ENCODE measurements at regions not wholly inside any gene's neighbourhood (a gene's known extent, or its start where the extent isn't known, plus 50 kb on each side); places are given as distances from the start of the nearest gene placed in this dataset.
"Not testable (repeated sequence)": the region's sequence is repeated elsewhere in the genome, so short reads cannot be mapped to it uniquely, and the experiment has no call there.

DNA sequence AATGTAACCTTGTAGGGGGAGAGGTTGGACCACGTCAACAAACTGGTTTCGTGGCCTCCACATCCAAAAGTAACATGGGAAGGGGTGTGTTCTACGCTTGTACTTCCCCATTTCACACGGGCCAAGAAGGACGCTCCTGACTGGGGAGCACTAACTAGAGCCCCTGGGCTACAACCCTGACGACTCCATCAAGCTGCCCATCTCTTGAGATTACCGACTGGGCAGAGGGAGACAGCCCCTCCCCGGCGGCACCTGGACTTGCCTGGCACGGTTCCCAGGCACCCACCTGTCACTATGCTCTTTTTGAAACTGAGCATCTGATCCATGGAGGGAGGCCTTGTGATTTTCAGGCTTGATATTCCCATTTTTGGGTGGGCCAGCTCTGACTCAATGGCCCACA lies 68.5 kb downstream of the SHANK2 start:
- no peak overlapping the region for H3K27ac ChIP-seq

DNA sequence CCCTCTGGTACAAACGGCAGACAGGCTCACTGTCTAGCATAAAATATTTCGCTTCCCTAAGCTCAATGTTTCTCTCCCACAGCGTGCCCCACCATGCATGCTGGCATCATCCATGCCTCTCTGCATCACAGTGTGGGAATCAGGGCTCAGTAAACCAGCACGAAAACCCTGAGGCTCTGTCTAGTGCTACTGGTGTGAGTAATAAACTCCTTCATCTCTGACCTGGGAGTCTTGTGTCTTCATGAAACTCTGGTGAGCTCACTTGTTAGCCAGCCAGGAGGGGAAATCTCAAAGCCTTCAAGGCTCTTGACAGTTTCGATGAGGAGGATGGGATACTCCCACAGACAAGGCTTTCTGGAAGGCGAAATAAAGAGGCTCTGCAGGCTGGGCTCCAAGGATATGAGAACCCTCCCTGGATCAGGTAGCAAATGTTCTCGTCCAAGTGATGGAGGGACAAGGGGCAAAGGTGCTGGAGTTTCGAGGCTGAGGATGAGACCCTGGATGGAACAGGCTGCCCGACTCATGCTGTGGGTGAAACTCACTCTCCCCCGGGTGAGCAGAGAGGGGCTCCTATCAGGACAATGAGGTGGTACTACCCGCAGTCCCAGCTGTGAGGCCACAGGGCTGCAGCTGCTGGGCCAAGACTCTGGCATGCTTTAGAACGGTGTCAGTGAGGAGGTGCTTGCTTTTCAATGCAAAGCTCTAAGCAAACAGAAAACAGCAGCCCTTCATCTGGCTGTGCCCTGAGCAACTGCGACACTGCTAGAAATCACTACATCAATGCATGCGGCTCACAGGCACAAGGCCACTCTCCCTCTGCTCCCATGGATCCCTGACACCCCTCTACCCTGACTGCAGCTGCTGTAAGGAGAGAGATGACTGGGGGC lies 69.3 kb downstream of the SHANK2 start:
- no peak overlapping the region for H3K27ac ChIP-seq

More for the DNA sequence above, 68.5 kb downstream of the SHANK2 start:
- H3K4me3 ChIP-seq, result no peak overlapping the region

DNA sequence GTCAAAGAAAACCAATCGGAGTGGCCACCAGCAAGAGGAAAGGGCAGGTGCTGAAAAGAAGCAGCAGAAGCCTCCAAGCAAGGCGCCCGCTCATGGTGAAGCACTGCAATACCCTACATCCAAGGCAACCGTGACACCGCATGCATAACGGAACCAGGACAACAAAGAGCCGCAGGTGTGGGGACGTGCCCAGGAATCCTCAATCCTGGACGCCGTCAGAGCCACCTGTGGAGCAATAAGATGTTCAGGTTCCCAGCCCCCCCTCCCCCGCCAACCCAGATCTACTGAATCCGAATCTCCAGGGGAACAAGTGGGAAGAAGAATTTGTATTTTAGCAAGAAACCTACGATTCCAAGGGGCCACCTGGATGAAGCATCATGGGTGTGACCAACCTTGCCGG lies 70.8 kb downstream of the SHANK2 start:
- Histone ChIP-seq H3K27ac (no peak overlapping the region), H3K4me3 (no peak overlapping the region)

More for the DNA sequence above, 69.3 kb downstream of the SHANK2 start:
- no peak overlapping the region for H3K4me3 ChIP-seq

DNA sequence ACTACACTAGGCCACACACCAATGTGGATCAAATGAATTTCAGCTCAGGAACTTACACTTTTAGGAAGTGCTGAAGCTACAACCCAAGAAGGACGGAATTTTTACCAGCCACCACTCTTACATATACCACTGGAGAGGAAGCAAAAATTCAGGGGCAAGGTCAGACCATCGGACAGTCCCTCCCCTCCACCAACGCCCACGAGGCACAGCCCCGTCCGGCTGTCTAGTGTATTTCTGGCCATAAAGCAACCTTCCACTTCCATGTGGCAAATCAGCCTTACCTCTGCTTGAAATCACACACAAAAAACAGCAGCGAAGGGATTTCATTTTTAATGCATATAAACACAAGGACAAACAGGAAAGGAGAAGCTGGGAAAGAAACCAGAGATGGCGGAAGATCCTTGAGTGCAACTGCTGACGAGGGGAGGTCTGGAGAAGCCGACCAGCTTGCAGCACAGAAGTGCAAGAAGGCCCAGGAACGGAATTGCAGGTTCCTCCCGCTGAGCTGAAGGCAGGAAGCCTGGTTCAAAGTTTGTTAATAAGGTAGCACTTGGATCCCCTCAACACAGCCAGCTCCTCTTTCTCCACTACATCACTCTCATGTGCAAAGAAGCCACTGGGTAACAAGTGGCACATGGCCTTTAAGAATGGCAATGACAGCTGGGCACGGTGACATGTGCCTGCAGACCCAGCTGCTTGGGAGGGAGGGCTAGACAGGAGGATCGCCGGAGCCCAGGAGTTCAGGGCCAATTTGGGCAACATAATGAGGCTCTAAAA lies 71.5 kb downstream of the SHANK2 start:
- Histone ChIP-seq H3K27ac (no peak overlapping the region), H3K4me3 (no peak overlapping the region)

DNA sequence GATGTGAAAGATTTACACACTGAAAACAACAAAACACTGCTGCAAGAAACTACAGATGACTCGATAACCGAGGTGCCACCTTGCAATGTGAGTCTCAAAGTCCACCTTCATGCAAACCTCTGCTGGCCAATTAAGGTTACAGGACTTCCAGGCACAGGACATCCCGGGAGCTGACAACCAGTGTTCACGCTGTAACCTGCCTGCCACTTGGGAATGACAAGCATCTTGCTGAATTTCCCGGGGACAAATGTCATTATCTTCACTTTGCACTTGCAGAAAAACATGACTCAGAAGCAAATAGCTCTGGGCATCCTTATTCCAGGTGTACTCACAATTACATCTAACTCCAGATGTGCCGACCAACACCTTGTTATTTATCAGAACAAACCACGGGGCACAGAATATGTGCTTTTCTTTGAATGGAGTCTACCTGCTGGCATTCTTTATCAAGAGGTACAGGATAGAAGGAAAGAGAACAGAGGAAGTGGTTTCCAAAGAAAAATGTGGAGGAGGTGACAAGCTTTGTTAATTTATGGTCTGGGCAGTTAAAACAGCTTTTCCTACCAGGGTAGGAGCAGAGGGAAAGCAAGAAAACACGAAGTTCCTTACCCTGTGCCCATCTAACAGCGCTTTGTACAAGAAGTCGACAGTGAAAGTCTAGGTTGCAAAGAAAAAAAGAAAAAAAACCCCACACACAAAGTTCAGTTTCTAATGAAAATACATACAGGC lies 72.3 kb downstream of the SHANK2 start:
- H3K4me3 ChIP-seq, result no peak overlapping the region
- H3K27ac ChIP-seq, result no peak overlapping the region

DNA sequence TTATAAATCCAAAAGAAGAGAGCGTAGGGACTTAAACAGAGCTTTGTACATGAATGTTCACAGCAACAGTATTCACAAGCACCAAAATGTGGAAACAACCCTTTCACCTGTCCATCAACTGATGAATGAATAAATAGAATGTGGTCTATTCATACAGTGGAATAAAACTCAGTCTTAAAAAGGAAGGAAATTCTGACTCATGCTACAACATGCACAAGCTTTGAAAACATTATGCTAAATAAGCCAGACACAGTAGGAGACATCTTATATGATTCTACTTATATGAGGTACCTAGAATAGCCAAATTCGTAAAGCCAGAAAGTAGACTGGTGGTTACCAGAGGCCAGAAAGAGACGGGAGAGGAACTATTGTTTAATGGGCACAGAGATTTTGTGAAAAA lies 74.3 kb downstream of the SHANK2 start:
- no peak overlapping the region for H3K27ac ChIP-seq
- no peak overlapping the region for H3K4me3 ChIP-seq

DNA sequence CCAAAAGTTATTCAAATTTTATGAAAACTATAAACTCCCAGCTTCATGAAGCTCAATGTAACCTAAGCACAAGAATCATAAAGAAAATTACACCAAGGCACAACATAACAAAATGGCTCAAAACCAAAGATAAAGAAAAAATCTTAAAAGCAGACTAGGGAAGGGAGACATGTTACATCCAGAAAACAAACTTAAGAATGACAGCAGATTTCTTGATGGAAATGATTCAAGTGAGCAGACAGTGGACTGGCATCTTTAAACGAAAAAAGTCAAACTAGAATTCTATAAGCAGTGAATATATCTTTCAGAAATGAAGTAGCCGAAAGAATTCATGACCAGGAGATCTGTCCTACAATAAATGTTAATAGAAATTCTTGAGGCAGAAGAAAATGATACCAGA lies 75.6 kb downstream of the SHANK2 start:
- H3K27ac ChIP-seq, result no peak overlapping the region
- no peak overlapping the region for H3K4me3 ChIP-seq

DNA sequence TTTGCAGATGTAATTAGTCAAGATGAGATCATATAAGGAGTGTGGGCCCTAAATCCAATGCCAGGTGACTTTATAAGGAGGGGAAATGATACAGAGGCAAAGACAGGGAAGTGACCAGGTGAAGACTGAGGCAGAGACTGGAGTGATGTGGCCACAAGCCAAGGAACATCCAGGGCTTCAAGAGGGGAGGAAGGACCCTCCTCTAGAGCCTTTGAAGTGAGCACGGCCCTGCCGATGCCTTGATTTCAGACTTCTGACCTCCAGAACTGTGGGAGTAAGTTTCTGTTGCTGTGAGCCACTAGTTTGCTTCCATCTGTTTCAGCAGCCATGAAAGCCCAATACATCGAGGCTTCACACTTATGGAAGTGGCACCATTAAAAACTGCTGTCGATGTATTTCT lies 78.7 kb downstream of the SHANK2 start:
- H3K27ac ChIP-seq, result no peak overlapping the region
- H3K4me3 ChIP-seq, result no peak overlapping the region

DNA sequence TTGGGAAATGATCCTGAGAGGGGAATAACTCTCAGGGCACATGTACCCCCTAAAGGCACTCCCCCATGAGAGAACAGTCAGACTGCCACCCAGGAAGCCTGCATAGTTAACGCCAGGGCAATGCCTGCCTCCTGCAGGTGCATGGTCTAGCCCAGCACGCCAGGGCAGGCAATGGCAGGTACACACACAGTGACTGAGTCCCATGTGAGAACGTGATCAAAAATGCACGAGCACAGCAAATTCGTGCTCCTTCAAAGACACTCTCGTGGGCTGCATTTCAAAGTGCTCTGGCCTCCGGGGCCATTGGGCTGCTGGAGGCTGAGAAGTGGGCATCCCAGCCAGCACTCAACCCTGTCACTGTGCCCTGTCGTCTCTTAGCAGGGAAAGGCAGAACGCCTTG lies 79.7 kb downstream of the SHANK2 start:
- H3K4me3 ChIP-seq, result no peak overlapping the region

DNA sequence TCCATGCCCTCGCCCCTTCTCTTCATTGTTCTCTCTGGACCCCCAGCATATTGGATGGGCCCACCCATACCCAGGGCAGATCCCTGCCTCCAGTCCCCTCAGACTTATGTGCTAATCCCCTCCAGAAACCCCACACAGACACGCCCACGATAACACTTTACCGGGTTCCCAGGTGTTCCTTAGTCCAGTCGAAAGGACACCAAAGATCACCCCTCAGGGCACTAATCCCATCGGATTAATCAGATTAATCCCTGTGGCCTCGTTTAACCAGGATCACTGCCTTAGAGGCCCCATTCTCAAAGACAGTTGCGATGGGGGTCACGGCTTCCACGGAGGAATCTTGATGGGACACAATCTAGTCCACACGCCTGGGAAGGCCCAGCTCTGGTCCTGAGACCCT lies 80.8 kb downstream of the SHANK2 start:
- H3K4me3 ChIP-seq, result no peak overlapping the region
- H3K27ac ChIP-seq, result no peak overlapping the region

More for the DNA sequence above, 79.7 kb downstream of the SHANK2 start:
- H3K27ac ChIP-seq, result no peak overlapping the region

DNA sequence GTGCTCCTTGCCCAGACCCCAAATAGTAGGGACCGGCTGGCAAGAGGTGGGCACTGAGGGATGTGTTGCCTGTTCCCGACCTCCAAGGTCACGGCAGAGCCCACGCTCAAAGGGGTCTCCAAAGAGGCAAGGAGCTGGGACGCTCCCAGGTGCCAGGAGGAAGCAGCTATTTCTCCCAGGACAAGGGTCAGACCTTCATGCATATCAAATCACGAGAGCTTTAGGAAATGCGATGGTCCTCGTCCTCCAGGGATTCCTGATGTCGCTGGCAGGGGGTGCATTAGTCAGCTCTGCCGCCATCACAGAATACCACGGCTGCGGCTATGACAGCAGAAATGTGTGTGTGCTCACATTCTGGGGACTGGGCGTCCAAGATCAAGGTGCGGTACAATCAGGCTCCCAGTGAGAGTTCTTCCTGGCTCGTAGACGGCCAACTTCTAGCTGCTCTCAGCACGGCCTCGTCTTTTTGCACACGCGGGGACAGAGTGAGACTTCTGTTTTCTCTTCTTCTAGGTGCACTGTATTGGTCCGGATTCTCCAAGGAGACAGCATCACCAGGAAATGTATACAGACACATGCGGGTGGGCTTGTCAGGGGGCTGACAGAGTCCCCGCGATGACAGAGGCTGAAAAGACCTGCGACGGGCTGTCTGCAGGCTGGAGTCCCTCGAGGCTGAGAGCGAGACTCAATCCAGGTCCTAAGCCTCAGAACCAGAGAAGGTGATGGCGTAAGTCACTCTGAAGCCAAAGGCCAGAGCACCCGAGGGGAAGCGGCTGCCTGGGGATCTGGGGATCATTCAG lies 81.6 kb downstream of the SHANK2 start:
- Histone ChIP-seq H3K4me3 (no peak overlapping the region), H3K27ac (no peak overlapping the region)

DNA sequence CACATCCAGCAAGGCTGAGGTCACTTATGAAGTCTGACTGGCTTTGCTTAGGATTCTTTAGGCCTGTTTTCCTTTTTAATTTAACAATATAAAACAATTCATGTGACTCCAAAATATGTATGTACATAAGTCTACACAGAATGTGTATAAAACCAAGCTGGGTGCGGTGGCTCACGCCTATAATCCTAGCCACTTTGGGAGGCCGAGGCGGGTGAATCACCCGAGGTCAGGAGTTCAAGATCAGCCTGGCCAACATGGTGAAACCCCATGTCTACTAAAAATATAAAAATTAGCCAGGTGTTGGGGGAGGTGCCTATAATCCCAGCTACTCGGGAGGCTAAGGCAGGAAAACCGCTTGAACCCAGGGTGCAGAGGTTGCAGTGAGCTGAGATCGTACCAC lies 83.1 kb downstream of the SHANK2 start:
- Histone ChIP-seq H3K4me3 (no peak overlapping the region), H3K27ac (no peak overlapping the region)

DNA sequence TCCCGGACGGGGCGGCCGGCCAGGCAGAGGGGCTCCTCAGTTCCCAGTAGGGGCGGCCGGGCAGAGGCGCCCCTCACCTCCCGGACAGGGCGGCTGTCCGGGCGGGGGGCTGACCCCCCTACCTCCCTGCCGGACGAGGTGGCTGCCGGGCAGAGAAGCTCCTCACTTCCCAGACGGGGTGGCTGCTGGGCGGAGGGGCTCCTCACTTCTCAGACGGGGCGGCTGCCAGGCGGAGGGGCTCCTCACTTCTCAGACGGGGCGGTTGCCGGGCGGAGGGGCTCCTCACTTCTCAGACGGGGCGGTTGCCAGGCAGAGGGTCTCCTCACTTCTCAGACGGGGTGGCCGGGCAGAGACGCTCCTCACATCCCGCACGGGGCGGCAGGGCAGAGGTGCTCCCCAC lies 84.6 kb downstream of the SHANK2 start:
- H3K27ac ChIP-seq, H3K4me3 ChIP-seq: not testable (repeated sequence)

DNA sequence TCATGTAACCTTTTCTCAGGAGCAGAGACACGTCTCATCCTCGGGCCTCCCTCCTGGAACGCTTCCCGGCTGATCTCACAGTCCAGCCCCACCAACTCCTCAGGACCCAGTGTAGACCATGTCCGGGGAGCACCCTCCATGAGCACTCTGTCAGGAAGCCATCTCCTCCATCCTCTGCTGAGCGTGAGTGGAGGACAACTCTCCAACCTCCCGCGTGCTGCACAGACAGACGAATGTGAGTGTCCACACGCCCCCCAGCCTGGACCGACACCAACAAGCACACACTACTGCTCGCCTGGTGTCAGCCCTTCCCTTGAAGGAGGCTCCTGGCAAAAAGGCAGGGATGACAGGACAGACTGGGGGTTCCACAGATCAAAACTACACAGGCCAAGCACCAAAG lies 86.6 kb downstream of the SHANK2 start:
- no peak overlapping the region for H3K27ac ChIP-seq
- no peak overlapping the region for H3K4me3 ChIP-seq

DNA sequence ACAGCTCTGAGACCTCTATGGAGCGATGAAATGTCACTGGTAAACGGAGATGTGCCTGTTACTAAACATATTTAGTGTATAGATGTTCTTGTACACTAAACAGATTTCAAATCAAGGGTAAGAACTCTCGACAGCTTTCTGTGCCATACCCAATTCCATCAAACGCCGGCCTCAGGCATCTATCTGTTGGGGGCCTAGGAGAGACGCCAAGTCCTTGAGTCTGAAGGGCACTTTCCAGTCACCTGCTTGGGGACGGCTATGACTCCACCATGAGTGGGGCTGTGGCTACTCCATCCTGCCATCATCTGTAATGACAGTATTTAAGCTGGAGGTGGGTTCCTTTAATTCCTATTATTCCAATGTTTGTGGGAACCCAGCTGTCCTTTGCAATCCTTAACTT lies 87.8 kb downstream of the SHANK2 start:
- Histone ChIP-seq H3K4me3 (no peak overlapping the region), H3K27ac (no peak overlapping the region)

DNA sequence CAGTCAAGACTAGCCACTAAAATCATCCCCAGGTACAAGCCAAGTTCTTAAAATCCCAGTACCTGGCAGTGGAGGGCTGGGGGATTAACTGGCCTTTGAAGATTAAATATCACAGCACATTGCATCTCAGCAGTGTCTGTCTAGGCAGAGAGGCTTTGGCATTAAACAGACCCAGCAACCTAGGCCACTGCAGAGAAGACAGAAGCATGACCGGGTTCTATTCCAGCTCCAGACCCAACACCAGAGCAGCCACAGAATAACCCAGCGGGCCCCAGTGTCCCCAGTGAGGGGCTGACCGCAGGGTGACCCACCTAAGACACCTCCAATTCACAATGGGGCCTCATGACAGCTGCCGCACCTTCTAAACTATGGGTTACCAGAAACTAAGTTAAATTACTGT lies 88.2 kb downstream of the SHANK2 start:
- H3K4me3 ChIP-seq, result no peak overlapping the region
- no peak overlapping the region for H3K27ac ChIP-seq

DNA sequence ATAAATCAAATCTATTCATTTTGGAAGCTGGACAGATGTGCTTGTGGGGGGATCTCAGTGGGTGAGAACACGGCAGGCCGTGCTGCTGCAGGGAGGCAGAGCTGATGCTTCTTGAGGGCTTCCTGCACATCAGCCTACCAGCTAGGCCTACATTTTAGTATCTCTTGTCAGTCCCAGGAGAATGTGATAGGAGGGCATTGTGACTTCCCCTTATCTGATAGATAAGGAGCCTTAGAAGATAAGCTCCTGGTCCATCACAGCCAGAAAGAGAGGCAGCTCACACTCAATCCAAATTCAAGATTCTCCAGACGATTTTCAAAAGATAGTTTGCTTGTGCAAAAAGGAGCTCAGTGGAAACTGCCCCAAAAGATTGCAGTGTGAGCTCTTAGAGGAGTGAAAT lies 89.0 kb downstream of the SHANK2 start:
- Histone ChIP-seq H3K27ac (no peak overlapping the region), H3K4me3 (no peak overlapping the region)

DNA sequence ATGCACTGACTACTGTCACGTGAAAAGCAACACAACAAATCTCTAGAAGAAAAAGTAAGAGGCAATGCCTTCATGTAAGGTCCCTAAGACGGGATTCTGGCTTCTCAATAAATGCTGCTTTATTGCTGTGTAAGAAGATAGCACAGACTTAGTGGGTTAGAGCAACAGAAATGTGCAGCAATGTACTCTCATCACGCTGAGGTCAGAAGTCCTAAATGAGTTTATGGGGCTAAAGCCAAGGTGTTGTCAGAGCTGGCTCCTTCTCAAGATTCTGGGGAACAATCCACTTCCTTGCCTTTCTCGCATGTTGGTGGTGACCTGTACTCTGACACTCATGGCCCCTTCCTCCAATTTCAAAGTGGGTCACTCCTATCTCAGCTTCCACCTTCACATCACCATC lies 93.4 kb downstream of the SHANK2 start:
- H3K4me3 ChIP-seq, result no peak overlapping the region
- no peak overlapping the region for H3K27ac ChIP-seq

DNA sequence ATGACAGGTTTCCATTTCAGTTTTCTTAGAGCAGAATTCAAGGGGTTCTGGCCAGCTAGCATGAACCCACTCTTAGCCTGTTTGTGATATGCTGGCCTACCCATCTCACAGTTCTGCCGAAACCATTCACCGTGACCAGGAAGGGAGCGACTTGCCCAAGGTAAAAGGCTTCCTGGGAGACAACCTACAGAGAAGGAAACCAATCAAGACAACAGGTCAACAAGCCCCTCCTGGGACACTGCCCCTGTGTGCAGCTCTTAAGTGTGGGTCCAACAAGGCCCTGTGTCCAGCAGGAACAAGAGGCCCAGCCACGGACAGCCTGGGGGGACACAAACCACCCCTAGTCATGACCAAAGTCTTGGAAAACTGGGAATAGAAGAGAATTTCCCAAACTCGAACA lies 94.7 kb downstream of the SHANK2 start:
- not testable (repeated sequence) for H3K4me3 ChIP-seq, H3K27ac ChIP-seq

DNA sequence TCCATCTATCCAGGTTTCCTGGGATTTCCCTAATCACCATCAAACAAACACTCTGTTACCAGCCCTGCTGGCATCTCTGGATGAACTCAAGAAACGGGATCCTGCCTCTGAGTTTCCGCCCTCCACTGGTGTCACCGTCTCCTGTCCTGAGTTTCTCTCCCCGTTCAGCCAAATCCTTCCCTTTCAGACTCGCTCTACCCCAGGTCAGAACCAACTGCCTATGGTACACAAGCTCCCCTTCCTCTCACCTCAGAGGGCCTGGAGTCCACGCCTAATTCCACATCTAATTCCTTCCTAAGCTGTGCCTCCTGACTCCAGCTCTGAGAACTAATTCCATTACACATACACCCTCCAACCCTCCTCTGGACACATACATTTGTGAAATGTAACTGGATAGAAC lies 96.1 kb downstream of the SHANK2 start:
- Histone ChIP-seq H3K4me3 (no peak overlapping the region), H3K27ac (no peak overlapping the region)

All from skin epidermis (tissue), 12 donors.